ENCODE measurements at regions not wholly inside any gene's neighbourhood (a gene's known extent, or its start where the extent isn't known, plus 50 kb on each side); places are given as distances from the start of the nearest gene placed in this dataset.

- no peak overlapping the region for H3K4me3 ChIP-seq (ENCODE audit: low read length)
- no peaks in the 10 kb centered on the region for H3K27me3 ChIP-seq (ENCODE audit: control insufficient read depth, insufficient read depth)
- DNase-seq (no peak), ATAC-seq (no peak)
- H3K27ac ChIP-seq (ENCODE audit: low read length), result no peak overlapping the region
- intact Hi-C loops (cut with DNase I), result no loop called here
- no peaks in the 10 kb centered on the region for H3K4me1 ChIP-seq (ENCODE audit: control insufficient read depth, insufficient read depth, low read length)
- no peaks in the 10 kb centered on the region for H3K9me3 ChIP-seq (ENCODE audit: control insufficient read depth, low read length)
- 58% methylated on average over 4 of the region's 4 CpGs for WGBS
Measured at GRCh38 chr4:60934566-60935295, 265.4 kb upstream of the ADGRL3 start.

- intact Hi-C loops (cut with DNase I), result no loop called here
- ATAC-seq (no peak), DNase-seq (no peak)
- Histone ChIP-seq H3K27ac (ENCODE audit: low read length) (no peak overlapping the region), H3K9me3 (ENCODE audit: control insufficient read depth, low read length) (no peaks in the 10 kb centered on the region), H3K27me3 (ENCODE audit: control insufficient read depth, insufficient read depth) (no peaks in the 10 kb centered on the region), H3K4me1 (ENCODE audit: control insufficient read depth, insufficient read depth, low read length) (no peaks in the 10 kb centered on the region), H3K4me3 (ENCODE audit: low read length) (no peak overlapping the region)
- WGBS, result 88% methylated on average over 1 of the region's 1 CpG
Measured at GRCh38 chr4:60938181-60938580, 261.9 kb upstream of the ADGRL3 start.

- no peak overlapping the region for H3K4me3 ChIP-seq (ENCODE audit: low read length)
- H3K4me1 ChIP-seq (ENCODE audit: control insufficient read depth, insufficient read depth, low read length), result no peaks in the 10 kb centered on the region
- H3K27ac ChIP-seq (ENCODE audit: low read length), result no peak overlapping the region
- no peak for ATAC-seq
- H3K9me3 ChIP-seq (ENCODE audit: control insufficient read depth, low read length), result no peaks in the 10 kb centered on the region
- intact Hi-C loops (cut with DNase I), result no loop called here
- DNase-seq, result no peak
- no peaks in the 10 kb centered on the region for H3K27me3 ChIP-seq (ENCODE audit: control insufficient read depth, insufficient read depth)
Measured at GRCh38 chr4:60938621-60939020, 261.5 kb upstream of the ADGRL3 start.

GRCh38 chr4:60944060-60944459 lies 256.1 kb upstream of the ADGRL3 start:
- ATAC-seq, result no peak
- Histone ChIP-seq H3K4me3 (ENCODE audit: low read length) (no peak overlapping the region), H3K27ac (ENCODE audit: low read length) (no peak overlapping the region), H3K9me3 (ENCODE audit: control insufficient read depth, low read length) (no peaks in the 10 kb centered on the region), H3K27me3 (ENCODE audit: control insufficient read depth, insufficient read depth) (no peaks in the 10 kb centered on the region), H3K4me1 (ENCODE audit: control insufficient read depth, insufficient read depth, low read length) (no peaks in the 10 kb centered on the region)
- intact Hi-C loops (cut with DNase I), result no loop called here
- no peak for DNase-seq
- 85% methylated on average over 1 of the region's 1 CpG for WGBS

GRCh38 chr4:60945641-60946040 lies 254.5 kb upstream of the ADGRL3 start:
- intact Hi-C loops (cut with DNase I), result no loop called here
- H3K9me3 ChIP-seq (ENCODE audit: control insufficient read depth, low read length), result no peaks in the 10 kb centered on the region
- H3K27ac ChIP-seq (ENCODE audit: low read length), result no peak overlapping the region
- DNase-seq, result no peak
- no peak overlapping the region for H3K4me3 ChIP-seq (ENCODE audit: low read length)
- no peaks in the 10 kb centered on the region for H3K27me3 ChIP-seq (ENCODE audit: control insufficient read depth, insufficient read depth)
- 71% methylated on average over 4 of the region's 4 CpGs for WGBS
- ATAC-seq, result no peak
- no peaks in the 10 kb centered on the region for H3K4me1 ChIP-seq (ENCODE audit: control insufficient read depth, insufficient read depth, low read length)

- Histone ChIP-seq H3K27me3 (ENCODE audit: control insufficient read depth, insufficient read depth) (no peaks in the 10 kb centered on the region), H3K9me3 (ENCODE audit: control insufficient read depth, low read length) (no peaks in the 10 kb centered on the region), H3K4me3 (ENCODE audit: low read length) (no peak overlapping the region), H3K27ac (ENCODE audit: low read length) (no peak overlapping the region), H3K4me1 (ENCODE audit: control insufficient read depth, insufficient read depth, low read length) (no peaks in the 10 kb centered on the region)
- DNase-seq (no peak), ATAC-seq (no peak)
- WGBS, result 74% methylated on average over 1 of the region's 1 CpG
- intact Hi-C loops (cut with DNase I), result no loop called here
Measured at GRCh38 chr4:60948008-60948407, 252.1 kb upstream of the ADGRL3 start.

- H3K27ac ChIP-seq (ENCODE audit: low read length), result no peak overlapping the region
- H3K27me3 ChIP-seq (ENCODE audit: control insufficient read depth, insufficient read depth), result no peaks in the 10 kb centered on the region
- no peak for DNase-seq
- ATAC-seq, result no peak
- no peaks in the 10 kb centered on the region for H3K4me1 ChIP-seq (ENCODE audit: control insufficient read depth, insufficient read depth, low read length)
- WGBS, result 56% methylated on average over 2 of the region's 2 CpGs
- H3K4me3 ChIP-seq (ENCODE audit: low read length), result no peak overlapping the region
- no peaks in the 10 kb centered on the region for H3K9me3 ChIP-seq (ENCODE audit: control insufficient read depth, low read length)
- intact Hi-C loops (cut with DNase I), result no loop called here
Measured at GRCh38 chr4:60952921-60953320, 247.2 kb upstream of the ADGRL3 start.

- no peak overlapping the region for H3K27ac ChIP-seq (ENCODE audit: low read length)
- no peaks in the 10 kb centered on the region for H3K9me3 ChIP-seq (ENCODE audit: control insufficient read depth, low read length)
- intact Hi-C loops (cut with DNase I), result no loop called here
- WGBS, result 61% methylated on average over 4 of the region's 4 CpGs
- ATAC-seq, result no peak
- no peak for DNase-seq
- H3K27me3 ChIP-seq (ENCODE audit: control insufficient read depth, insufficient read depth), result no peaks in the 10 kb centered on the region
- no peak overlapping the region for H3K4me3 ChIP-seq (ENCODE audit: low read length)
- no peaks in the 10 kb centered on the region for H3K4me1 ChIP-seq (ENCODE audit: control insufficient read depth, insufficient read depth, low read length)
Measured at GRCh38 chr4:60953826-60954225, 246.3 kb upstream of the ADGRL3 start.

GRCh38 chr4:60962286-60962685 lies 237.8 kb upstream of the ADGRL3 start:
- Histone ChIP-seq H3K4me3 (ENCODE audit: low read length) (no peak overlapping the region), H3K9me3 (ENCODE audit: control insufficient read depth, low read length) (no peaks in the 10 kb centered on the region)
- ATAC-seq, result no peak

GRCh38 chr4:60981534-60981933 lies 218.6 kb upstream of the ADGRL3 start:
- H3K27me3 ChIP-seq (ENCODE audit: control insufficient read depth, insufficient read depth), result no peaks in the 10 kb centered on the region
- ATAC-seq (no peak), DNase-seq (no peak)
- H3K27ac ChIP-seq (ENCODE audit: low read length), result no peak overlapping the region
- H3K9me3 ChIP-seq (ENCODE audit: control insufficient read depth, low read length), result peaks cover 2% of the 10 kb centered on the region
- H3K4me3 ChIP-seq (ENCODE audit: low read length), result no peak overlapping the region
- intact Hi-C loops (cut with DNase I), result no loop called here
- WGBS, result 77% methylated on average over 4 of the region's 4 CpGs
- no peaks in the 10 kb centered on the region for H3K4me1 ChIP-seq (ENCODE audit: control insufficient read depth, insufficient read depth, low read length)

More at GRCh38 chr4:60962286-60962685, 237.8 kb upstream of the ADGRL3 start:
- DNase-seq, result no peak
- Histone ChIP-seq H3K27ac (ENCODE audit: low read length) (no peak overlapping the region), H3K4me1 (ENCODE audit: control insufficient read depth, insufficient read depth, low read length) (no peaks in the 10 kb centered on the region), H3K27me3 (ENCODE audit: control insufficient read depth, insufficient read depth) (no peaks in the 10 kb centered on the region)
- intact Hi-C loops (cut with DNase I), result no loop called here
- WGBS, result 82% methylated on average over 5 of the region's 5 CpGs

- WGBS, result 86% methylated on average over 1 of the region's 1 CpG
- intact Hi-C loops (cut with DNase I), result no loop called here
- DNase-seq, result no peak
Measured at GRCh38 chr4:60989141-60989540, 211.0 kb upstream of the ADGRL3 start.

GRCh38 chr4:60992037-60992436 lies 208.1 kb upstream of the ADGRL3 start:
- intact Hi-C loops (cut with DNase I), result no loop called here
- WGBS, result 69% methylated on average over 3 of the region's 3 CpGs
- no peak overlapping the region for H3K4me3 ChIP-seq (ENCODE audit: low read length)
- H3K27ac ChIP-seq (ENCODE audit: low read length), result no peak overlapping the region
- ATAC-seq, result no peak
- H3K27me3 ChIP-seq (ENCODE audit: control insufficient read depth, insufficient read depth), result no peaks in the 10 kb centered on the region
- no peaks in the 10 kb centered on the region for H3K4me1 ChIP-seq (ENCODE audit: control insufficient read depth, insufficient read depth, low read length)
- no peak for DNase-seq
- H3K9me3 ChIP-seq (ENCODE audit: control insufficient read depth, low read length), result no peaks in the 10 kb centered on the region

More at GRCh38 chr4:60989141-60989540, 211.0 kb upstream of the ADGRL3 start:
- peaks cover 2% of the 10 kb centered on the region for H3K9me3 ChIP-seq (ENCODE audit: control insufficient read depth, low read length)
- no peak overlapping the region for H3K4me3 ChIP-seq (ENCODE audit: low read length)
- H3K27me3 ChIP-seq (ENCODE audit: control insufficient read depth, insufficient read depth), result no peaks in the 10 kb centered on the region
- no peaks in the 10 kb centered on the region for H3K4me1 ChIP-seq (ENCODE audit: control insufficient read depth, insufficient read depth, low read length)
- no peak for ATAC-seq
- no peak overlapping the region for H3K27ac ChIP-seq (ENCODE audit: low read length)
